ENCODE measurements at regions not wholly inside any gene's neighbourhood (a gene's known extent, or its start where the extent isn't known, plus 50 kb on each side); places are given as distances from the start of the nearest gene placed in this dataset.

DNA sequence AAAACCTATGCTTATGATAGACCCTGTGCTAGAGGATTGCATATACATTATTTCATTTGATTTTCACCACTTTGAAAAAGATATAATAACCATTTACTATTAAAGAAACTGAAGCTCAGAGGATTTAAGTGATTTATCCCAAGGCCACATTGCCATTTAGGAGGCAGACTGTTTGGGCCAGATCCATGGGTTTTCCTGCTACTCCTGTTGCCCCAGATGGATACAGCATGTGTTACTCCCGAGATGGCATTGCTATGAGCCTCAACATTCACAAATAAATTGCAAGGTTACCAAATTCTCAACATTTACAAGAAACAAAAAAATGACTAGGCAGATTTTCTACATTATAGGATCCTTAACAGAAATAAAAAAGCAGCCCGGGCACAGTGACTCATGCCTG is 322.1 kb upstream of the SOX9 start:
- no peaks in the 10 kb centered on the region for H4K20me1 ChIP-seq (ENCODE audit: insufficient read depth, poor library complexity, severe bottlenecking)
- no peaks in the 10 kb centered on the region for H3K79me2 ChIP-seq
- no peaks in the 10 kb centered on the region for H3K27me3 ChIP-seq
- no peak overlapping the region for H2AFZ ChIP-seq
- no peaks in the 10 kb centered on the region for H3K36me3 ChIP-seq (replicated peaks; ENCODE audit: insufficient read depth, low read depth)
- H3K4me3 ChIP-seq, result no peak overlapping the region
- H3K9me3 ChIP-seq (ENCODE audit: low read depth), result no peaks in the 10 kb centered on the region
- H3K27ac ChIP-seq, result no peak overlapping the region
- WGBS (ENCODE audit: low lambda C conversion rate, missing lambda C conversion rate), result 89% methylated on average over 2 of the region's 2 CpGs
- TF ChIP-seq, protein P1, sequence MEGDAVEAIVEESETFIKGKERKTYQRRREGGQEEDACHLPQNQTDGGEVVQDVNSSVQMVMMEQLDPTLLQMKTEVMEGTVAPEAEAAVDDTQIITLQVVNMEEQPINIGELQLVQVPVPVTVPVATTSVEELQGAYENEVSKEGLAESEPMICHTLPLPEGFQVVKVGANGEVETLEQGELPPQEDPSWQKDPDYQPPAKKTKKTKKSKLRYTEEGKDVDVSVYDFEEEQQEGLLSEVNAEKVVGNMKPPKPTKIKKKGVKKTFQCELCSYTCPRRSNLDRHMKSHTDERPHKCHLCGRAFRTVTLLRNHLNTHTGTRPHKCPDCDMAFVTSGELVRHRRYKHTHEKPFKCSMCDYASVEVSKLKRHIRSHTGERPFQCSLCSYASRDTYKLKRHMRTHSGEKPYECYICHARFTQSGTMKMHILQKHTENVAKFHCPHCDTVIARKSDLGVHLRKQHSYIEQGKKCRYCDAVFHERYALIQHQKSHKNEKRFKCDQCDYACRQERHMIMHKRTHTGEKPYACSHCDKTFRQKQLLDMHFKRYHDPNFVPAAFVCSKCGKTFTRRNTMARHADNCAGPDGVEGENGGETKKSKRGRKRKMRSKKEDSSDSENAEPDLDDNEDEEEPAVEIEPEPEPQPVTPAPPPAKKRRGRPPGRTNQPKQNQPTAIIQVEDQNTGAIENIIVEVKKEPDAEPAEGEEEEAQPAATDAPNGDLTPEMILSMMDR (IDR thresholded peaks at IDR 0.05; ENCODE audit: poor library complexity), result no peak
- TF ChIP-seq EZH2 (IDR thresholded peaks at IDR 0.05; ENCODE audit: borderline replicate concordance) (no peak), EZH2phosphoT487 (IDR thresholded peaks at IDR 0.05; ENCODE audit: low read depth, severe bottlenecking, unreplicated experiment) (no peak)
- H3K4me1 ChIP-seq (ENCODE audit: insufficient read depth), result no peaks in the 10 kb centered on the region
- no peak for DNase-seq (ENCODE audit: low spot score)
- H3K9me2 ChIP-seq (replicated peaks; ENCODE audit: insufficient read depth), result no peaks in the 10 kb centered on the region
- no peak overlapping the region for H3K4me2 ChIP-seq

DNA sequence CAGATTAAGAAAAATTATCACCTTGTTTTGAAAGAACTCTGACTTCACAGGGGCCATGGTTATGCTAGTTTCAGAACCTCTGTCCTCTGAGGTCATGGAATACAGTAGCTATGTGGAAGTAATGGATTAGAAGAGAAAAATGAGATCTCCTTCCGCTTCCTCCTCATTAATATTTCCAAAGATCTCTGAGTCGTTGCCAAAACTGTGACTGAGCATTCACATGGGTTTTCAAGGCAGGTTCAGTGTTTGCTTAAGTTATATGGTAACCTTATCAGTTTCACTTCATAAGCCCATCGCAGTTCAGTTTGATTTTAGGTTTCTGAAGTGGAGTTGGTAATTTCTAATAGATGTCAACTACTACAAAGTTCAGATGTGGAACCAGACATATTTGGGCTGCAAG is 321.2 kb upstream of the SOX9 start:
- DNase-seq (ENCODE audit: low spot score), result no peak
- no peaks in the 10 kb centered on the region for H3K27me3 ChIP-seq
- 88% methylated on average over 3 of the region's 3 CpGs for WGBS (ENCODE audit: low lambda C conversion rate, missing lambda C conversion rate)

DNA sequence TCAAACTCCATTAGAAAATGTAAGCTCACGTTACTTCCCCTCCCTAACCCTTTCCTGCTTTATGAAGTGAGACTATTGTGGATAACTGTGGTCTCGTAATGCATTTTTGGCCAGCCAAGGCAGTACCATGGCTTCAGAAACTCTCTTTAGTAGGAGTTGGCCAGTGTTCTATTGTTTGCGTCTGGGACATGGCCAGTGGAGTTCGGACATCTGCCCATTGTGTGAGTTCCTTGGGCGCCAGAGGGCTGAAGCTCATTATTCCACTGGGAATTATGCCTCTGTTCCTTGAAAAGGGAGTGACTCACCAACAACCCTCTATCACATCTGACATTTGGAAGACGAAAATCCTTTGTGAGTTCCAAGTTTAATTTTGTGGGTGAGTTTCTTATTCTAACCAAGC is 319.5 kb upstream of the SOX9 start:
- WGBS (ENCODE audit: low lambda C conversion rate, missing lambda C conversion rate), result 76% methylated on average over 6 of the region's 6 CpGs
- Histone ChIP-seq H2AFZ (no peak overlapping the region), H3K36me3 (replicated peaks; ENCODE audit: insufficient read depth, low read depth) (no peaks in the 10 kb centered on the region), H3K4me3 (no peak overlapping the region), H3K4me2 (no peak overlapping the region), H3K79me2 (no peaks in the 10 kb centered on the region), H3K9me2 (replicated peaks; ENCODE audit: insufficient read depth) (no peaks in the 10 kb centered on the region), H4K20me1 (ENCODE audit: insufficient read depth, poor library complexity, severe bottlenecking) (no peaks in the 10 kb centered on the region), H3K27me3 (no peaks in the 10 kb centered on the region), H3K4me1 (ENCODE audit: insufficient read depth) (no peaks in the 10 kb centered on the region), H3K9me3 (ENCODE audit: low read depth) (no peaks in the 10 kb centered on the region), H3K27ac (no peak overlapping the region)
- no peak for DNase-seq (ENCODE audit: low spot score)
- TF ChIP-seq, protein P1 (IDR thresholded peaks at IDR 0.05; ENCODE audit: poor library complexity), result no peak
- TF ChIP-seq EZH2 (IDR thresholded peaks at IDR 0.05; ENCODE audit: borderline replicate concordance) (no peak), EZH2phosphoT487 (IDR thresholded peaks at IDR 0.05; ENCODE audit: low read depth, severe bottlenecking, unreplicated experiment) (no peak)

More for the DNA sequence above, 321.2 kb upstream of the SOX9 start:
- no peak overlapping the region for H3K4me2 ChIP-seq
- no peak overlapping the region for H3K4me3 ChIP-seq
- no peaks in the 10 kb centered on the region for H4K20me1 ChIP-seq (ENCODE audit: insufficient read depth, poor library complexity, severe bottlenecking)
- no peaks in the 10 kb centered on the region for H3K9me3 ChIP-seq (ENCODE audit: low read depth)
- no peak overlapping the region for H2AFZ ChIP-seq
- no peaks in the 10 kb centered on the region for H3K4me1 ChIP-seq (ENCODE audit: insufficient read depth)
- no peaks in the 10 kb centered on the region for H3K9me2 ChIP-seq (replicated peaks; ENCODE audit: insufficient read depth)
- TF ChIP-seq, protein P1 (IDR thresholded peaks at IDR 0.05; ENCODE audit: poor library complexity), result no peak
- TF ChIP-seq EZH2phosphoT487 (IDR thresholded peaks at IDR 0.05; ENCODE audit: low read depth, severe bottlenecking, unreplicated experiment) (no peak), EZH2 (IDR thresholded peaks at IDR 0.05; ENCODE audit: borderline replicate concordance) (no peak)
- no peaks in the 10 kb centered on the region for H3K79me2 ChIP-seq
- no peak overlapping the region for H3K27ac ChIP-seq
- no peaks in the 10 kb centered on the region for H3K36me3 ChIP-seq (replicated peaks; ENCODE audit: insufficient read depth, low read depth)

DNA sequence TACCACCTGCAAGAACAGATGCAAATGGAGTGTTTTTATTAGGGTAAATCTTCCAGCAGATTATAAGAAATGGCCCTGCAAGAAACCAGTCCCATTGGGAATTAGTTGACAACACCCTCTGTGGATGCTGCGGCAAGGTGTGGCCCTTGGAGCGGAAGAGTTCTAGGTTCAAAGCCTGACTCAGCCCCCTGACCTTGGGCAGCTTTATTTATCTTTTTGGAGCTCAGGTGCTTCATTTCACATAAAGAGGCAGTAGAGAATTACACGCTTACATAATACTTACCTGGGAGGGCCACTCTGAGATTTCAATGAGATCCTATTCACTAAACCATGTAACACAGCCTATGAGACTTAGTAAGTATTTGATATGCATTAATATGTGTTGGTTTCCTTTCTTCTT is 318.2 kb upstream of the SOX9 start:
- no peak for DNase-seq (ENCODE audit: low spot score)
- no peaks in the 10 kb centered on the region for H4K20me1 ChIP-seq (ENCODE audit: insufficient read depth, poor library complexity, severe bottlenecking)
- no peak overlapping the region for H3K27ac ChIP-seq
- no peaks in the 10 kb centered on the region for H3K36me3 ChIP-seq (replicated peaks; ENCODE audit: insufficient read depth, low read depth)
- H2AFZ ChIP-seq, result no peak overlapping the region
- WGBS (ENCODE audit: low lambda C conversion rate, missing lambda C conversion rate), result 93% methylated on average over 3 of the region's 3 CpGs
- H3K79me2 ChIP-seq, result no peaks in the 10 kb centered on the region
- no peaks in the 10 kb centered on the region for H3K9me2 ChIP-seq (replicated peaks; ENCODE audit: insufficient read depth)
- TF ChIP-seq, protein P1 (IDR thresholded peaks at IDR 0.05; ENCODE audit: poor library complexity), result no peak
- no peak overlapping the region for H3K4me3 ChIP-seq
- H3K9me3 ChIP-seq (ENCODE audit: low read depth), result no peaks in the 10 kb centered on the region
- no peaks in the 10 kb centered on the region for H3K27me3 ChIP-seq
- H3K4me1 ChIP-seq (ENCODE audit: insufficient read depth), result no peaks in the 10 kb centered on the region
- no peak overlapping the region for H3K4me2 ChIP-seq

All from hepatocyte (in vitro differentiated cells).